OCI-LY3 (cell line): ENCODE measurements at regions not wholly inside any gene's neighbourhood (a gene's known extent, or its start where the extent isn't known, plus 50 kb on each side); places are given as distances from the start of the nearest gene placed in this dataset.

Experiments used
- CTCF ChIP-seq: fragments of 200-600, 300-600 bp; sonication (generic); IDR thresholded peaks from 2 replicates; pipeline ENCODE4 v1.5.1; 2014; ENCODE audit warnings: antibody characterized with exemption, low read length, low read depth
- EZH2phosphoT487 ChIP-seq: fragments of 200-600 bp; shearing (Covaris generic); IDR thresholded peaks from 2 replicates; pipeline ENCODE4 v1.6.1; 2018; ENCODE audit warnings: antibody characterized with exemption, mixed run types, low read depth

GRCh38 chr9:91060520-91061343 lies 259.1 kb downstream of the SYK start:
- TF ChIP-seq CTCF (no peak), EZH2phosphoT487 (no peak)
